Activated CD4-positive, alpha-beta T cell treated with anti-CD3 and anti-CD28 coated beads, Interleukin-2, amount 50 U/mL, for 16 hours (primary cell): ENCODE measurements at regions not wholly inside any gene's neighbourhood (a gene's known extent, or its start where the extent isn't known, plus 50 kb on each side); places are given as distances from the start of the nearest gene placed in this dataset.
A peak's percentile ranks its signal among the peaks of the same experiment; 100 is the strongest.
"Not testable (repeated sequence)": the region's sequence is repeated elsewhere in the genome, so short reads cannot be mapped to it uniquely, and the experiment has no call there.

Experiments used
- DNase-seq: peaks from one replicate; pipeline ENCODE4 v3.0.0-alpha.2; 2020

DNA sequence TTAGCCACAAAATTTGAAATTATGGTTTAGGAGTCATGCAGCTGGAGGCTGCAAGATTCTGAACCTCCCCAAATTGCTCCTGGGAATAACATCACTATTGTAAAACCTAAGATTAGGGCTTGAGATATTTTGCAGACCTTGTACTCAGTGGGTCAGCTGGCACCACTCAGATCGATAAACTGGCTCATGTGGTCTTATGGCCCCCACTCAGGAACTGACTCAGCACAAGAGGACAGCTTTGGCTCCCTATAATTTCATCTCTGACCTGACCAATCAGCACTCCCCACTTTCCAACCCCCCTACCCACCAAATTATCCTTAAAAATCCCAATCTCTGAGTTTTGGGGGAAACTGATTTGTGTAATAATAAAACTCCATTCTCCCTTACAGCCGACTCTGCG is 161.6 kb downstream of the BRMS1L start:
- no peak for DNase-seq

DNA sequence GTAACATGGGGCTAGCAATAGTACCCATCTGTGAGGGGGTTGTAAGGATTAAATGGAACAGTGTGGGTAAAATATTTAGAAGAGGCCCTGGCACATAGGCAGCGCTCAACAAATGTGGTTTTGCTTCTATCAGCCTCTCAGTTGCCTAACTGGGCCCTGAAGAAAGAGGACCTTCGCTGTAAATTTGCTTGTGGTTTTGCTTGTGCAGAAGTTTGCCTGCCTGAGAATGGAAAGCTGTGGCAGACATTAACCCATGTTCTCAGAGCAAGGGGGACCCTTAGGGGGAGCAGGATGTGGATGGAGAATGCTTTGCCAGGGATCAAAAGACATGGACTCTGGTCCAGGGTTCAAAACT is 160.1 kb downstream of the BRMS1L start:
- no peak for DNase-seq

DNA sequence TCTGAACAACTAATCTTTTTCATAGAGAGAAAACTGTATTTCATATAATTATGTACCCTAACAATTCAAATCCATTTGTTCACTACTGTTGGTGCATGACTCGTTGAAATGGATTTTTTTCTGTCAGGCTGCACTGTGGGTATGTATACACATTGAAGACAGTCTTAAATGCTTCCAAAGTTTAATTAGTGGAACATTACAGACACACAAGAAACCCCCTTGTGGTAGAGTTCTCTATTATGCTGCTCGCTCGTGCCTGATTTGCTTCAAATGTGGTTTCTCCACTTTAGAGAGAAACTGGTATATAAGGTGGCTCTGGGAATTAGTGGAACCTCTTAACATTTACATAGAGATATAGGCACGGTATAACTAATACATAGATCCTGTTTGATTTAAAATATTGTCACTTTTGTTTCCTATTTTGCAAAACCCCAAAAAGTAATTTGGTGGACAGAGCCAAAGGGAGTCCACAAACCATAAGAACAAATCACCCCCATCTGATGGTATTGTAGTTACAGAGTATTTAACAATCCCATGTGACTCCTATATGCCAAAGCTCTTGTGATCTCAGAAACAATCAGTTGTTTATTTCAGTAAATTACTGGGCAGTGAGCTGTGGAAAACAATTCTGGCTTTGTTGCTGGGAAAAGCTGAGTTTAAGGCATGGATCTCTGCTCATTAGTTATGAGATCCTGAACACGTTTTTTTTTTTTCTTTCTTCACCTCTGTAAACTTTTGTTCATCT is 159.5 kb downstream of the BRMS1L start:
- no peak for DNase-seq

DNA sequence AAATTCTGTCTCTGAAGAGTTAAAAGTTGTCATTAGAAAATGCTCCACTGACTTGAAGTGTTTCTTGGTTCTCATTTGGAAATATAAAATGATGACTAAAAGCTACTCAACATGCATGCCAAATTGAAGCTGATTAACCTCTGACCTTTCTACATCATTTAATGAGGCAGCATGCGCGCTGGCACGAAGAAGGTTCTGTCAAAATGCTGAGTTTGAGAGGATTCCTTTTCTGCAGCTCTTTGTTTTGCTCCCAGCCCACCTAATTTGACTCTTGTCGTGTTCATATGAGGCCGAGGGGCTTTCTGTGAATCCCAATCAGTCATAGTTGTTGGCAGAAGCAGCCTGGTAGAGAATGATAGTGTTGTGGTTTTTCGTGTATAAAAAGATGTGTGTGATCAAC is 153.4 kb downstream of the BRMS1L start:
- DNase-seq: no peak

DNA sequence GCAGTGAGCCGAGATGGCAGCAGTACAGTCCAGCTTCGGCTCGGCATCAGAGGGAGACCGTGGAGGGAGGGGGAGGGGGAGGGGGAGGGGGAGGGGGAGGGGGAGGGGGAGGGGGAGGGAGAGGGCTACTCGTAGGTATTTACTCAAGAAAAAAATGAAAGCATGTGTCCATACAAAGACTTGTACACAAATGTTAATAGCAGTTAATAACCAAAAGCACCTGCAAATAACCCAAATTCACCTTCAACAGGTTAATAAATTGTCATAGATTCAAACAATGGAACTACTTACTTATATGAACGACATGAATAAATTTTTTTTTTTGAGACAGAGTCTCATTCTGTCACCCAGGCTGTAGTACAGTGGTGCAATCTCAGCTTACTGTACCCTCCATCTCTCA is 152.4 kb downstream of the BRMS1L start:
- DNase-seq: no peak

DNA sequence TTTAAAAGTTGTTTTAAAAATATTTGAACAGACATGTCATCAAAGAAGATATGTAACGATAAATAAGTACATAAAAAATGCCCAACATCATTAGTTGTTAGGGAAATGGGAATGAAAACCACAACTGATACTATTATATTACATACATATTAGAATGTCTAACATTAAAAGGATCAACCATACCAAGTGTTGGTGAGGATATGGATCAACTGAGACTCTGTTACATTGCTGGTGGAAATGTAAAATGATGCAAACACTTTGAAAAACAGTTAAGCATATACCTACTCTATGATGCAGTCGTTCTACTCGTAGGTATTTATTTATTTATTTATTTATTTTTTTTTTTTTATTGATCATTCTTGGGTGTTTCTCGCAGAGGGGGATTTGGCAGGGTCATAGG is 149.7 kb downstream of the BRMS1L start:
- no peak for DNase-seq

DNA sequence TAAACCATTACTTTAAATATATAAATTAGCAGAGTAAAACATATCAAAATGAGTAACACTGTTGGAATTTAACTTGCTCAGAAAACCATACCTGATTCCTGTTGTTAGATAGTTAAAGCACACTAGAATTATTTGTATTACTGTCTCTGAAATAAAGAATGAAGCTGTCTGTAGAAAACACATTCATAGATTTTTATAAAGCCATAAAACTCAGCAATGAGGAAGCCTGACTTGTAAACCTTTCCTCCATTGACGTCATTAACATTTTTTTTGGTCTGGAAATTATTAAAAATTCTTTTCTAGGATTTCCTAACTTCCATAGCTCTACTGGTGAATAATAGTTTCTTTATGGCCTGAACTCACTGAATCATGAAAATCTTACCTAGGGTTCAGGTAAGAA is 147.6 kb downstream of the BRMS1L start:
- DNase-seq: no peak

DNA sequence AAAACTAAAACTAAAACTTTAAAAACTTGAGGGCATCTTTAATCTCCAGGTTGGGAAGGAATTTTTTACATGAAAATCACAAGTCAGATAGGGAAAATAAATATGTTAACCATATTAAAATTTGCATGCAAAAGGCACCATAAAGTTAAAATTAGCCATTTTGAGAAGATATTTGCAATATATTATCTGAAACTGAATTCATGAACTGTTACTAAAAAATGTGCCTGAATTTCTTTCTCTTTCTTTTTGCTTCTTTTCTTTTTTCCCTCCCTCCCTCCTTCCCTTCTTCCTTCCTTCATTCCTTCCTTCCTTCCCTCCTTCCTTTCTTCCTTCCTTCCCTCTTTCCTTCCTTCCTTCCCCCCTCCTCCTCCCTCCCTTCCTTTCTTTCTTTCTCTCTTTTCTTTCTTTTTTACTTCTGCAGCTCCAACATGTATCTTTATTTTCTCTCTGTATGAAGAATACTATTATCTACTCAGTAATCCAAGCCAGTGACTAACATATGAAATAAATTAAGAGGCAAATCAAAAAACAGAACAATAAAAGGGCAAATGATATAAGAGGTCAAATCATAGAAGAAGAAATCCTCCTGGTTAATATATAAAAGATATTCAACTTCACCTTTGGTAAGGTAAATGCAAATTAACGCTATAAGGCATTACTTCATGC is 146.0 kb downstream of the BRMS1L start:
- no peak for DNase-seq

DNA sequence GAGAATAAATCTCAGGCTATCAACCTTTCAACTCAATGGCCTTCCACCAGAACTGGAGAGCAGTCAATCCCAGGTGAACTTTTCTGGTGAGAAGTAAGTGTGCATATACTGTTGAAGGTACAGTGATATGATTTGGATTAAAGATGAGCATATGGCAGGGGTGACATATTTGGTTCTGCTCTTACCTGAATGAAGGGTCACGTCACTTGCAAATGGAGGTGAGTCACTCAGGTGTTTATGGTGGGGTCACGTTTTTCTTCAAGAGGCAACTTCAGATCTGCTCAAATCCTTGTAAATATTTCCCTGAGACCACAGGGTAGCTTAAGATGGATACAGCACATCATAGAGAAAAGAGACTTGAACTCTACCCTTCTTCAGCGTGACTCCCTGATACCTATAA is 143.2 kb downstream of the BRMS1L start:
- DNase-seq: no peak

DNA sequence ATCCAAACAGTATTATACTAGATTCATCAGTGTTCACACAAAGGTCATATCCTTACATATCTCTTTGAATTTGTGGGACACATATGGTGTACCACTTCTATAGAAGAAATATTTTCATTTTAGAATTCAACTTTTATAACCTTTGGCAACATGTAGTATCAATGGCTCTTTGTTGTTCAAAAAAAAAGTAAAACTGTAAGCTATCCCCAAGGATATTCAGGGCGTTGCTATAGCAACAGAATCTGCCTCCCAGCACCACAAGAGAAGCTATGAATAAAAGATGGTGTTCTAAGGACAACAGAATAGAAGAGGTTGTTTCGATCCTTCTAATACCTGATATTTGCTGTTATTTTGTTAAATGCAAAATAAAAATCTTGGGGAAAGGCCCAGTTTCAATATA is 139.3 kb downstream of the BRMS1L start:
- no peak for DNase-seq

DNA sequence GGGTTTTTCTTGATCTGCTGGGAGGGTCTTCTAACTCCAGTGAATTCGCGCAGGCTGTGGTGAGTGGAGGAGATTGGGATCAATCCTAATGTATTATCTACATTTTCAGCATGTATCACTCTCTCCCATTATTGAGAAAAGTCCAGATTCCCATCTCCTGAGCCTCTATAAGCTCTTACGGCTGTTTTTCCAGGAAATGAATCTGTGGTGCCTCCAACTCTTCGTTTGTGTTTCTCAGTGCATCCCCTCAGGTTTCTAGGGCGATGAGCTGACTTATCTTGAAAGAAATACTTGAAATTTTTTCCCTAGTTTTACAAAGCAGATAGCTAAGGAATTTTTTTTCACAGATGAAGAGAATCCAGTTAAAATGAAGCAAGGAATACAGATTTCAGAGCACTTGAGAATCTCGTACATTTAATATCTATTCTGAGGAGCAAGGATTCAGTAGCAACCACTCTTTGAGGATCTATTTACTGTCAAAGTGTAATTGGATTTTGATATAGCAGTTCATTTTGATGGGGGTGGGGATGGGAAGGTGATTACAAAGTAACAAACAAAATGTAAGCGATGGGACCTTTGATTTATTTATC is 138.7 kb downstream of the BRMS1L start:
- DNase-seq: no peak

DNA sequence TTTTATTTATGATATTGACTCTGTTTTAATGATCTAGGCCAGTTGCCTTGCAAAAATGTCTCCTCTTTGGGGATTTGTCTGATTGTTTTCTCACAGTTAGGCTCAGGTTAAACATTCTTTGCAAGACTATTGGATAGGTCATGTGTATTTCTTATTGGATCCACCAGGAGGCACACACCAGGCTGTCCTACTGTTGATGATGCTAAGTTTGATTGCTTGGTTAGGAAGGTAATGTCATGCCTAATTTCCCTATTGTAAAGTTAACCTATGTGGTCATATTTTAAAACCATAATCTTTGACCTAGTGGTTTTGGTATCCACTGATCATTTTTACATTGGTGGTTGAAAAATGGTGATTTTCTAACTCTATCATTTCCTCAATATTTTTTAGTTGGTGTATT is 137.1 kb downstream of the BRMS1L start:
- peak; percentile 32 for DNase-seq

DNA sequence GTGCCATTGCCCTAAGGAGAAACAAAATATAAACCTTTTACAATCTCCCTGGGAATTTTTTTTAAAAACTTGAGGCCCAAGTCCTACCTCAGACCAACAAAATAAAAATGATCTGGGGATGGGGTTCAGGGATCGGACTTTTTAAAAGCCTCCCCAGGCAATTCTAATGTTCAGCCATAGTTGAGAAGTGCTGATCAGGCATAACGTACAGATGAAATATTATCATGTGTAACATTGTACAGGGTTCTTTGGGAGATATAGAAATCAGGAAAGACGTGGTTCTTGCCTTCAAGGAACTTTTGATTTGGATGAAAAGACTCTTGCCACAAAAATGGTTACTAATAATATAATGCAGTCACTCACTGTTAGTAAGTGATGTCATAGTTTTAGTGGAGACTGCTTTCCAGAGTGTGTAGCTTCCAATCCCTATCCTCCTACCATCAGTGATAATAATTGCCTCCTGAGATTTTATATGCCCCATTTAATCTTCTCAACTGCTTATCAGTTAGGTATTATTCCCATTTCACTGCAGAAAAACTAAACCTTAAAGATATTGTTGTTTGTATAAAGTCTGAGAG is 135.6 kb downstream of the BRMS1L start:
- no peak for DNase-seq

DNA sequence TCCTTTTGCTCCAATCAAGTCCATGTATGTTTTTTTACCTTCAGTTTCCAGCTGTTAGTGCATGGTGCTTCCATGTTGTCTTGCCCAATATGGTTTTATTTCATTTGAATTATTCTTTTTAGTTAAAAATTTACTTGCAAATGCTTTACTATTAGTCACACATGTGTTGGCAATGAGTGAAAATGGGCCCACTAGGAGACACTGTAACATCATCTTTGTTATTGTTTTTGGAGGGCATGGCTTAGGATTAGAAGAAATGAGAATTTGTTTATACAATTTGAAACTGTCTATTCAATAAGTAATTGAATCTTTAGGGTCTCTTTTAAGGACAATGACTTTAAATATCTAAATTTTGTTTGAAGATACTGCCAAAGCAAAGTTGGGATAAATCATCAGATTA is 133.7 kb downstream of the BRMS1L start:
- no peak for DNase-seq

DNA sequence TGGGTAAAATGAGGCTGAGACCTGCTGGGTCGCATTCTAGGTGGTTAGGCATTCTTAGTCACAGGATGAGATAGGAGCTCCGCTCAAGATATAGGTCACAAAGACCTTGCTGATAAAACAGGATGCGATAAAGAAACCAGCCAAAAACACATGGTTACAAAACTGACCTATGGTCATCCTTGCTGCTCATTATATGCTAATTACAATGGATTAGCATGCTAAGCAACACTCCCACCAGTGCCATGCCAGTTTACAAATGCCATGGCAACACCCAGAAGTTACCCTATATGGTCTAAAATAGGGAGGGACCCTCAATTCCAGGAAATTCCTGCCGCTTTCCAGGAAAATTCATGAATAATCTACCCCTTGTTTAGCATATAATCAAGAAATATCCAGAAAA is 132.4 kb downstream of the BRMS1L start:
- DNase-seq: no peak

DNA sequence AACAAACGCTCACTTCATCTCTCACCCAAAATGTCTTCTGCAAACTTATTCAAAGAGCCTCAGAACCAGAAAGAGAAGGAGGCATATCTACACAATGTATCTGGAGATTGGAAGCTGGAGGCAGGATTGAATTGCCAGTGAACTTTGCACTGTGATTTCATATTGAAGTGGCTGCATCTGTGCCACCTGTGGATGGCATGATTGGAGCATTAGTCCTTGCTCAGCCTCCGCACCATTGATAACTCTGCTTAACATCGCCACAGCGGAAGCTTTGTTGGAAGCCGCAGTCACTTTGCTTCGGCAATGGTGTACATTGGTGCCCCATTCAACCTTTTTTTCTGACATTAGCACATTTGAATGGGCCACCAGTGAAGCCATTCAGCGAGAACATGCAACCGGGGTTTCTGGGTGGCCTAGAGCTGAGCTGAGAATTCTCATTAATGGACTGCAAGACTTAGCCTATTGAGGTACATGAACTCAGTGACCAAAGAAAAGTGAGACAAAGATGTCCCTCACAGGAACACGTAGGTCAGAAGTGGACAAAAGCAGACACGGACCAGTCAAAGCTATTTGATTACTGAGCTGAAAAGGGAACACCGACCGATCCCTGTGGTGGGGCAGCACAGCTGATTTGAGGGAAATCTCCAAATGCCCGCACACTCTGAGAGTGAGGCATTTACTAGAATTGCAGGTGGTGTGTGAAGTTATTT is 130.4 kb downstream of the BRMS1L start:
- DNase-seq: no peak

DNA sequence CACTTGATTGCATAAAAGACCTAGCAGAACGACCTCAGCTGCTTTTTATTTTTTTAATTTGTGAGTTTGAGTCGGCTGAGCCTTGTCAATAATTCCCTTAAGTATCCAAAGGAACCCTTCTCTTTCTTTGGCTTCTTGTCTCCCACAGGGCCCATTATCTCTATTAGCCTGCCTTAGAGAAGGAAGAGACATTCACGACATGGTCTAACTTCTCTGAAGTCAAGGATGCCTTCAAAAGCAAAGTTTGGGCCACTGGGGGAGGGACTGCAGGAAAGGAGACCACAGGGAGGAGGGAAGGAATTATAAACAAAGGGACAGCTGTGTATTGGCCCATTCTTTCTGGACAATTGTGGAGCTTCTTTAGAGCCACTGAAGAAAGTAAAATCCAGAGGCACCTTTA is 126.4 kb downstream of the BRMS1L start:
- no peak for DNase-seq

DNA sequence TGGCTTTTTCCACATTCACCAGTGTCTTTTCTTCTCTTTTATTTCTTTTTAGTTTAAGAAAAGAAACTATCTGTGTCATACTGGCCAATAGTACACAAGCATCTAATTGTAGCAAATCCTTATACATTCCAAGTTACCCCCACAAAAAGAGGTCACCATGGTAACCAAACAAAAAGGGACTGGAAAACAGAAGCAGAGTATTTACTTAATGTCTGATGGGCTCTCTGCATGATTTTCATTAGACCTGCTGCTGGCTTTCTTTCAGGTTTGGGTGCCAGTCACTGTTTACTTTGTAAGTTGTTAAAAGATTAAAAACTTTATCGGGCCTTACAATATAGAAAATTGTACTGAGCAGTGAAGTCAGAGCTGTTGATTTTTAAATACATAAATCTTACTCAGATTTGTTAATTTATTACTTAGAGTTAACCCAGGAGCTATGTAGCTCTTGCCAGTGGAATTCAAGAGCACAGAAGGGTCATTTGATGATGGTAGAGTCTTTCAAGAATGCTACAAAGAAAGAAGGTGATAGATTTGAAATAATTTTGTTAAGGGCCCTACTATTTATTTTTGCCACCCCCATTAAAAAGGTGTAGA is 123.9 kb downstream of the BRMS1L start:
- no peak for DNase-seq

DNA sequence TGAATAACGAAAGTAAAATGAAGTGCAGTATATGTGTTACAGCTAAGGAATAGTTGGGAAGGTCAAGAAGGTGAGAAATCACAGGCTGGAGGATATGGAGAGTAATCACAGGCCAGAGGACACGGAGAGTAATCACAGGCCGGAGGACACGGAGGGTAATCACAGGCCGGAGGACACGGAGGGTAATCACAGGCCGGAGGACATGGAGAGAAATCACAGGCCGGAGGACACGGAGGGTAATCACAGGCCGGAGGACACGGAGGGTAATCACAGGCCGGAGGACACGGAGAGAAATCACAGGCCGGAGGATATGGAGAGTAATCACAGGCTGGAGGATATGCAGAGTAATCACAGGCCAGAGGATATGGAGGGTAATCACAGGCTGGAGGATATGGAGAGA is 121.8 kb downstream of the BRMS1L start:
- DNase-seq: not testable (repeated sequence)

DNA sequence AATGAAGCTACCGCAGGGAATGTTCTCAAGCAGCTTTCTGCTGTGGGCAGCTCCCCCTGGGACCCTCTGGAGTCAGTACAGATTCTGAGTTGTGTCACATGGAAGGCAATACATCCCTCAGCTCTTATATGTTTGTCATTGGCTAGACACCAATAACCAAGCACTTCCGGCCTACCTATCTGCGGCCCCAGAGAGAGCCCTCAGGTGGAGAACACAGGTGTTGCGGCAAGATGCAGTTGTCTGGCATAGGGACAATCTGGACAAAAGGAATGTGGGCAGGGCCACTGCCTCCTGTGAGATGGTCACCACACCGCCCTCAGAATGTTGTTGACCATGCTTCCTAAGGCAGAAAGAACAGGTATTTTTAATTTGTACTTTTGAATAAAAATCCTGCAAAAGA is 118.7 kb downstream of the BRMS1L start:
- DNase-seq: peak; percentile 42

DNA sequence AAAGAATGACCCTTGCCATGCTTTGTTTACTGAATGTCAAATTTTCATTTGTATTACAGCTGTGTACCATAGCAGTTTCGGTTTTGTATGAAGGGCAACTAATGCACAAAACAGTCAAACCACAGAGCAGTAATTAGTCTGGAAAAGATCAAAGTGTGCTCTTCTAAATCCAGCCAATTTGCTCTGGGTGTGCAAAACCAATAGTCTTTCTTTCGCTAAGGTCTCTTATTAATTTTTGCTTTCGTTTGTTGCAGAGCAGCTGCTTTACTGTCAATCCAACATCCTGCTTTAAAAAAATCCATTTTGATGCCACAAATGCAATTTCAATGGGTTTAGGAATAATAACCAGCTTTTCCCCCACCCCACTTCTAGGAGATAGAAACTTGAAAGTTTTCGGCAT is 114.2 kb downstream of the BRMS1L start:
- DNase-seq: peak; percentile 67

DNA sequence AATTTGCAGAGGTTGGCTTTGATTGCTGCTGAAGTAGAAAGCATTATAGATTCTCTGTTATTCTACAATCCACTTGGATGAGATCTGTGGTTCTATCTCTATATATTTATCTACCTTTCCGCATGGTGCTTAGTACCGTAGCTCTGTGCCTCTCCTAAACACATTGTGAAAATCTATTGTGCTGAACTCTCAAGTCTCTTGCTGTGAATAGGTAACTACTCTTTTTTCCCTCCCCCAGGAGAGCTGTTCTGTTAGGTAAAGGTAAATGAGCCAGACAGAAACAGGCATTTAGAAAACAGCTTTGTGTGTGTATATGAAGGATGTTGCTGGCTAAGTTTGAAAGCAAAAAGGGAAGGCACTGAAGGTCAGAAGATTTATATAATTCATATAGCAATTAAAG is 112.6 kb downstream of the BRMS1L start:
- DNase-seq: no peak

DNA sequence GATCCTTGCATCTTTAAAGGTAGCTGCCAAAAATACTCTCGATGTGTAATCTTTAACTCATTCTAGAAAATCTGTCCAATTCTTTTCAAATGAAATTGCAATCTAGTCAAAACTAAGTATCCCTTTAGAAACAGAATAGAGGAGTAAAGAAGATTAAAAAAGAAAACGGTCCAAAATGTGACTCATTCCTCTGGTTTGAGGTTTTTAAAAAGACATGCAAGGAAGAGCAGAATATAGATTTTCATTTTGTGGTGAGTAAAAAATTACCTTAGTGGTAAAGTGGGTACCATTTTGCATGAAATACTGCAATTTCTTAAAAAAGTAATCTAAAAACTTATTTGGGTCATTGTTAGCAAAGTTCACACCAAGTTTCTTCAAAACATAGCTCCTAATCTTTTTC is 108.4 kb downstream of the BRMS1L start:
- peak; percentile 80 for DNase-seq
